Mesothelial cell of epicardium (in vitro differentiated cells): ENCODE measurements at regions not wholly inside any gene's neighbourhood (a gene's known extent, or its start where the extent isn't known, plus 50 kb on each side); places are given as distances from the start of the nearest gene placed in this dataset.

Source experiments
- DNase-seq, 2 experiments: peaks; one replicate each; pipeline ENCODE4 v3.0.0; 2021; ENCODE audit warnings: low spot score in 2 of 2; ENCODE audit not compliant: unreplicated experiment in 2 of 2
- H3K27ac Mint-ChIP-seq: 2 replicates; pipeline ENCODE4 v1.8.0; 2021; ENCODE audit warnings: mixed read lengths
- H3K27me3 Mint-ChIP-seq: 2 replicates; pipeline ENCODE4 v1.8.0; 2021; ENCODE audit warnings: low read depth, mixed read lengths
- H3K36me3 Mint-ChIP-seq: 2 replicates; pipeline ENCODE4 v1.8.0; 2021; ENCODE audit warnings: mixed read lengths
- H3K4me1 Mint-ChIP-seq: 2 replicates; pipeline ENCODE4 v1.8.0; 2021; ENCODE audit warnings: mixed read lengths
- H3K4me3 Mint-ChIP-seq: 2 replicates; pipeline ENCODE4 v1.8.0; 2021; ENCODE audit warnings: mild to moderate bottlenecking, moderate library complexity, mixed read lengths
- H3K9me3 Mint-ChIP-seq: 2 replicates; pipeline ENCODE4 v1.8.0; 2021; ENCODE audit warnings: mixed read lengths
- TF ChIP-seq, protein P1 (sequence below): fragments of 200-600 bp; sonication (generic); IDR thresholded peaks from one replicate; pipeline ENCODE4 v1.5.0; 2021; ENCODE audit warnings: antibody characterized with exemption; ENCODE audit not compliant: unreplicated experiment

DNA sequence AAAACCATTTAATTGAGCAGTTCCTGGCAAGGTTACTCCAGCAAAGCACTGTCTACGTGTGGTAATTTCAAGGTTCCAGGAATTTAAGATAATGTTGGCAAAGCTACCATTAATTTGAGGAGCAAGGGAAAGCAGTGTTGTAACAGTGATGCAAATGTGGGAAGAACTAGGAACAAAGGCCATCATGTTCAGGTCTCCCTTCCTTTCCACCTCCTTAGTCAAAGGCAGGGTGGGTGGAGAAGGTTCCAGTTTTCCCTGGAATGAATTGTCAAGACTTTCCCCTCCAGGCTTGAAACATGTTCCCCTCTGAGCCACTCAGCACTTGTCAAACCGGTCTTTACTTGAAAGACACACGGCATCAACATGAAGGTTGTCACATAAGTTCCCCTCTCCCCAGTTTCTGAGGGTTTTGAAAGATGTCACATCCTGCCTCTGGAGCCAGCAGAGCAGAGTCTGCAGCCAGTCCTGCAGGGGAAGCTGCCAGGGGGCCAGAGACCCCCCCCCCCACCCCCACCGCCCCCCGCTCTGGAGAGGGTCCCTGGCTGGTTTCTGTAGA lies 226.0 kb downstream of the GAS1 start:
- DNase-seq: no peak
- no peaks in the 10 kb centered on the region for H3K36me3 Mint-ChIP-seq
- no peaks in the 10 kb centered on the region for H3K9me3 Mint-ChIP-seq
- no peaks in the 10 kb centered on the region for H3K27me3 Mint-ChIP-seq
- peaks cover 51% of the 10 kb centered on the region for H3K4me1 Mint-ChIP-seq
- peak overlapping the region; percentile 94 for H3K27ac Mint-ChIP-seq
- no peak overlapping the region for H3K4me3 Mint-ChIP-seq
- TF ChIP-seq, protein P1, sequence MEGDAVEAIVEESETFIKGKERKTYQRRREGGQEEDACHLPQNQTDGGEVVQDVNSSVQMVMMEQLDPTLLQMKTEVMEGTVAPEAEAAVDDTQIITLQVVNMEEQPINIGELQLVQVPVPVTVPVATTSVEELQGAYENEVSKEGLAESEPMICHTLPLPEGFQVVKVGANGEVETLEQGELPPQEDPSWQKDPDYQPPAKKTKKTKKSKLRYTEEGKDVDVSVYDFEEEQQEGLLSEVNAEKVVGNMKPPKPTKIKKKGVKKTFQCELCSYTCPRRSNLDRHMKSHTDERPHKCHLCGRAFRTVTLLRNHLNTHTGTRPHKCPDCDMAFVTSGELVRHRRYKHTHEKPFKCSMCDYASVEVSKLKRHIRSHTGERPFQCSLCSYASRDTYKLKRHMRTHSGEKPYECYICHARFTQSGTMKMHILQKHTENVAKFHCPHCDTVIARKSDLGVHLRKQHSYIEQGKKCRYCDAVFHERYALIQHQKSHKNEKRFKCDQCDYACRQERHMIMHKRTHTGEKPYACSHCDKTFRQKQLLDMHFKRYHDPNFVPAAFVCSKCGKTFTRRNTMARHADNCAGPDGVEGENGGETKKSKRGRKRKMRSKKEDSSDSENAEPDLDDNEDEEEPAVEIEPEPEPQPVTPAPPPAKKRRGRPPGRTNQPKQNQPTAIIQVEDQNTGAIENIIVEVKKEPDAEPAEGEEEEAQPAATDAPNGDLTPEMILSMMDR: no peak

GRCh38 chr9:86720639-86721225 lies 226.6 kb downstream of the GAS1 start:
- Mint-ChIP-seq H3K27me3 (no peaks in the 10 kb centered on the region), H3K4me1 (peaks cover 51% of the 10 kb centered on the region), H3K27ac (peak overlapping the region; percentile 86), H3K4me3 (no peak overlapping the region), H3K9me3 (no peaks in the 10 kb centered on the region), H3K36me3 (no peaks in the 10 kb centered on the region)
- TF ChIP-seq, protein P1: no peak
- no peak for DNase-seq

- Mint-ChIP-seq H3K9me3 (no peaks in the 10 kb centered on the region), H3K4me1 (peaks cover 63% of the 10 kb centered on the region), H3K4me3 (no peak overlapping the region), H3K36me3 (no peaks in the 10 kb centered on the region), H3K27ac (peak overlapping the region; percentile 79), H3K27me3 (no peaks in the 10 kb centered on the region)
- TF ChIP-seq, protein P1: no peak
- DNase-seq: no peak
Measured at GRCh38 chr9:86718388-86719049, 228.8 kb downstream of the GAS1 start.

DNA sequence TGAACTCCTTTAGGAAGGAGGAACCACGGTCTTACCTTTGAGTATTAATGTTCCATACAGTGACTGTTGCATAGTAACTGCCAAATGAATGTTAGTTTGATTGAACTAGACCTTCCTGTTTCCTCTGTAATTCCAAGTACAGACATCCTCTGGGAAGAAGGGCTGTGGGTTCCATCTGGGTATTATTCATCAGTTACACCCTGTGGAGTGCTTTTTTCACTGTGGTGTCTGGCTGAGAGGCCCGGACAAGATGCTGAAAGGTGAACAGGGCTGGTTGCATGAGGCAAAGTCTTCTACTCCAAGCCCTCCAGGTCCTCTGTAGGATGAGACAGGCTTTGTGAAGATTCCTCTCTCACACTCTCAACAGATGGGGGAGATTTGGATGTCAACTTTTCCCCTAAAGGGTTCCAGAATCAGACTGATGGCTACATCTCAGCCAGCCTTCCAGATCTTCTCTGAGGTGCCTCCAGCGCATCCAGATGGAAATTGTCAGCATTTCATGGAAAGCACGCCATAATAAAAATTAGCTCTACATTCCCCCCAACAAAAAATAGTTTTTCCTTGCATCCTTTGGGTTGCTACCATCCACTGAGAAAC lies 230.9 kb downstream of the GAS1 start:
- Mint-ChIP-seq H3K4me3 (no peak overlapping the region), H3K36me3 (no peaks in the 10 kb centered on the region), H3K27ac (no peak overlapping the region), H3K4me1 (peaks cover 46% of the 10 kb centered on the region), H3K27me3 (no peaks in the 10 kb centered on the region), H3K9me3 (no peaks in the 10 kb centered on the region)
- TF ChIP-seq, protein P1: no peak
- DNase-seq: no peak

GRCh38 chr9:86714999-86715398 lies 232.3 kb downstream of the GAS1 start:
- no peaks in the 10 kb centered on the region for H3K36me3 Mint-ChIP-seq
- TF ChIP-seq, protein P1: no peak
- H3K27ac Mint-ChIP-seq: no peak overlapping the region
- no peaks in the 10 kb centered on the region for H3K27me3 Mint-ChIP-seq
- DNase-seq: no peak
- peaks cover 34% of the 10 kb centered on the region for H3K4me1 Mint-ChIP-seq
- H3K4me3 Mint-ChIP-seq: no peak overlapping the region
- H3K9me3 Mint-ChIP-seq: no peaks in the 10 kb centered on the region
